A549 (cell line): ENCODE measurements at regions not wholly inside any gene's neighbourhood (a gene's known extent, or its start where the extent isn't known, plus 50 kb on each side); places are given as distances from the start of the nearest gene placed in this dataset.

ENCODE experiments used
- POLR2A ChIP-seq: IDR thresholded peaks from 2 replicates; pipeline ENCODE4 v1.6.1; 2012; ENCODE audit warnings: mild to moderate bottlenecking, low read length
- RAD21 ChIP-seq, 2 experiments: fragments of >200 bp in 1 of 2; sonication (Bioruptor Twin) in 1 of 2; formaldehyde crosslinking in 1 of 2; IDR thresholded peaks in 1 of 2; conservative IDR thresholded peaks in 1 of 2; 2 replicates in 1 of 2; 3 replicates in 1 of 2; pipeline ENCODE4 v1.6.1; 2012 to 2018; ENCODE audit warnings: inconsistent platforms in 1 of 2
- TF ChIP-seq, protein P1 (sequence below): fragments of 200-600 bp; sonication (generic); IDR thresholded peaks from 2 replicates; pipeline ENCODE4 v1.6.1; 2016; ENCODE audit warnings: antibody characterized with exemption, mild to moderate bottlenecking, moderate library complexity
- TF ChIP-seq, protein P2 (sequence below): fragments of >200 bp; sonication (Bioruptor Twin); formaldehyde crosslinking; IDR thresholded peaks from 3 replicates; pipeline ENCODE4 v1.5.1; 2016
- TF ChIP-seq, protein P3 (sequence below): IDR thresholded peaks from 2 replicates; pipeline ENCODE4 v1.6.1; 2012

DNA sequence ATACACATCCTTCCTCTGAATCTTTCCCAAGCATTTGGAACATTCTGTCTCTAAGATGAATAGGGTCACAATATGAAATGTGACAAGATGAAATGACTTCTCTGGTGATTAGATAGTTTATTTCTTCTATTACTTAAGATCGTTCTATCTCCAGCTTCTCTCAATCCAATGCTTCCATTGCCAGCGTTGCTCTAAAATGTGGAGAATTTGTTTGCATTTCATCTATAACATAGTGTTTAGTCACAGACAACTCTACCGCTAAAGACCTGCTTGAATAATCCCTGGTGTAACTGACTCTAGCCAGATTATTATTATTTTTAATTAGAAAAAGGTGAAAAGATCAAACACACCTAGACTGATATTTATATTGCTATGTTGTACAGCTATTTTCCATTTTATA, 184.7 kb upstream of the PRICKLE1 start:
- TF ChIP-seq, protein P1, sequence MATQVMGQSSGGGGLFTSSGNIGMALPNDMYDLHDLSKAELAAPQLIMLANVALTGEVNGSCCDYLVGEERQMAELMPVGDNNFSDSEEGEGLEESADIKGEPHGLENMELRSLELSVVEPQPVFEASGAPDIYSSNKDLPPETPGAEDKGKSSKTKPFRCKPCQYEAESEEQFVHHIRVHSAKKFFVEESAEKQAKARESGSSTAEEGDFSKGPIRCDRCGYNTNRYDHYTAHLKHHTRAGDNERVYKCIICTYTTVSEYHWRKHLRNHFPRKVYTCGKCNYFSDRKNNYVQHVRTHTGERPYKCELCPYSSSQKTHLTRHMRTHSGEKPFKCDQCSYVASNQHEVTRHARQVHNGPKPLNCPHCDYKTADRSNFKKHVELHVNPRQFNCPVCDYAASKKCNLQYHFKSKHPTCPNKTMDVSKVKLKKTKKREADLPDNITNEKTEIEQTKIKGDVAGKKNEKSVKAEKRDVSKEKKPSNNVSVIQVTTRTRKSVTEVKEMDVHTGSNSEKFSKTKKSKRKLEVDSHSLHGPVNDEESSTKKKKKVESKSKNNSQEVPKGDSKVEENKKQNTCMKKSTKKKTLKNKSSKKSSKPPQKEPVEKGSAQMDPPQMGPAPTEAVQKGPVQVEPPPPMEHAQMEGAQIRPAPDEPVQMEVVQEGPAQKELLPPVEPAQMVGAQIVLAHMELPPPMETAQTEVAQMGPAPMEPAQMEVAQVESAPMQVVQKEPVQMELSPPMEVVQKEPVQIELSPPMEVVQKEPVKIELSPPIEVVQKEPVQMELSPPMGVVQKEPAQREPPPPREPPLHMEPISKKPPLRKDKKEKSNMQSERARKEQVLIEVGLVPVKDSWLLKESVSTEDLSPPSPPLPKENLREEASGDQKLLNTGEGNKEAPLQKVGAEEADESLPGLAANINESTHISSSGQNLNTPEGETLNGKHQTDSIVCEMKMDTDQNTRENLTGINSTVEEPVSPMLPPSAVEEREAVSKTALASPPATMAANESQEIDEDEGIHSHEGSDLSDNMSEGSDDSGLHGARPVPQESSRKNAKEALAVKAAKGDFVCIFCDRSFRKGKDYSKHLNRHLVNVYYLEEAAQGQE: no peak
- TF ChIP-seq, protein P2, sequence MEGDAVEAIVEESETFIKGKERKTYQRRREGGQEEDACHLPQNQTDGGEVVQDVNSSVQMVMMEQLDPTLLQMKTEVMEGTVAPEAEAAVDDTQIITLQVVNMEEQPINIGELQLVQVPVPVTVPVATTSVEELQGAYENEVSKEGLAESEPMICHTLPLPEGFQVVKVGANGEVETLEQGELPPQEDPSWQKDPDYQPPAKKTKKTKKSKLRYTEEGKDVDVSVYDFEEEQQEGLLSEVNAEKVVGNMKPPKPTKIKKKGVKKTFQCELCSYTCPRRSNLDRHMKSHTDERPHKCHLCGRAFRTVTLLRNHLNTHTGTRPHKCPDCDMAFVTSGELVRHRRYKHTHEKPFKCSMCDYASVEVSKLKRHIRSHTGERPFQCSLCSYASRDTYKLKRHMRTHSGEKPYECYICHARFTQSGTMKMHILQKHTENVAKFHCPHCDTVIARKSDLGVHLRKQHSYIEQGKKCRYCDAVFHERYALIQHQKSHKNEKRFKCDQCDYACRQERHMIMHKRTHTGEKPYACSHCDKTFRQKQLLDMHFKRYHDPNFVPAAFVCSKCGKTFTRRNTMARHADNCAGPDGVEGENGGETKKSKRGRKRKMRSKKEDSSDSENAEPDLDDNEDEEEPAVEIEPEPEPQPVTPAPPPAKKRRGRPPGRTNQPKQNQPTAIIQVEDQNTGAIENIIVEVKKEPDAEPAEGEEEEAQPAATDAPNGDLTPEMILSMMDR: no peak
- no peak for TF ChIP-seq POLR2A
- TF ChIP-seq RAD21 (conservative IDR thresholded peaks at IDR 0.05 in 1 of 2, IDR thresholded peaks at IDR 0.05 in 1 of 2): no peak
- TF ChIP-seq, protein P3, sequence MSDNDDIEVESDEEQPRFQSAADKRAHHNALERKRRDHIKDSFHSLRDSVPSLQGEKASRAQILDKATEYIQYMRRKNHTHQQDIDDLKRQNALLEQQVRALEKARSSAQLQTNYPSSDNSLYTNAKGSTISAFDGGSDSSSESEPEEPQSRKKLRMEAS: no peak
